ENCODE measurements at regions not wholly inside any gene's neighbourhood (a gene's known extent, or its start where the extent isn't known, plus 50 kb on each side); places are given as distances from the start of the nearest gene placed in this dataset.

GRCh38 chr11:106395716-106396349 lies 318.4 kb downstream of the AASDHPPT start:
- Histone ChIP-seq H3K79me2 (ENCODE audit: control insufficient read depth, insufficient read depth, low read length) (no peaks in the 10 kb centered on the region), H3K9ac (replicated peaks; ENCODE audit: extremely low read depth, insufficient read depth, low read length) (no peak overlapping the region), H3K4me3 (replicated peaks in 1 of 3; ENCODE audit: insufficient read depth in 1 of 3, low read depth in 1 of 3, low read length in 3 of 3) (no peak overlapping the region), H3K4me1 (ENCODE audit: control insufficient read depth, extremely low read depth, insufficient read depth, low read length) (peaks cover 3% of the 10 kb centered on the region), H4K20me1 (replicated peaks; ENCODE audit: control insufficient read depth, extremely low read depth, insufficient read depth, low read length) (no peaks in the 10 kb centered on the region), H3K36me3 (ENCODE audit: control insufficient read depth in 2 of 2, extremely low read depth in 1 of 2, insufficient read depth in 2 of 2, low read length in 2 of 2) (no peaks in the 10 kb centered on the region), H3K9me1 (replicated peaks; ENCODE audit: control insufficient read depth, extremely low read depth, insufficient read depth, low read length) (no peaks in the 10 kb centered on the region), H2AFZ (ENCODE audit: low read depth, low read length) (no peak overlapping the region), H3K9me3 (replicated peaks; ENCODE audit: control insufficient read depth, insufficient read depth, low read length) (peaks cover 2% of the 10 kb centered on the region), H3K27me3 (ENCODE audit: control insufficient read depth in 2 of 2, insufficient read depth in 2 of 2, low read length in 2 of 2) (no peaks in the 10 kb centered on the region), H3K27ac (ENCODE audit: insufficient read depth, low read depth, low read length) (no peak overlapping the region), H3K4me2 (ENCODE audit: insufficient read depth, low read length) (no peak overlapping the region)
- FAIRE-seq = no peak
- no TSS peak for BruUV-seq (replicated peaks)
- dilution Hi-C loops (cut with MboI; ENCODE audit: extremely low pct_ligation_motif_present, low sequenced_read_pairs) = no loop called here
- TF ChIP-seq EZH2 (IDR thresholded peaks at IDR 0.05; ENCODE audit: borderline replicate concordance, low read depth, low read length, severe bottlenecking) (no peak), MYC (IDR thresholded peaks at IDR 0.05; ENCODE audit: low read depth, low read length) (no peak), CTCF (IDR thresholded peaks at IDR 0.05; ENCODE audit: extremely low read depth in 1 of 2, insufficient read depth in 1 of 2, low read depth in 1 of 2, low read length in 2 of 2) (no peak)
- DNase-seq (ENCODE audit: low read depth, low spot score) = no peak
- ChIA-PET CTCF (no interaction called here), POLR2A (no interaction called here)
- intact Hi-C loops (cut with micrococcal nuclease) = no loop called here

- no peaks in the 10 kb centered on the region for H3K36me3 ChIP-seq (ENCODE audit: control insufficient read depth in 2 of 2, extremely low read depth in 1 of 2, insufficient read depth in 2 of 2, low read length in 2 of 2)
- CTCF ChIA-PET = no interaction called here
Measured at GRCh38 chr11:106397787-106398501, 320.5 kb downstream of the AASDHPPT start.

More at GRCh38 chr11:106397787-106398501, 320.5 kb downstream of the AASDHPPT start:
- DNase-seq (ENCODE audit: low read depth, low spot score) (no peak), FAIRE-seq (no peak)
- Histone ChIP-seq H3K27me3 (ENCODE audit: control insufficient read depth in 2 of 2, insufficient read depth in 2 of 2, low read length in 2 of 2) (no peaks in the 10 kb centered on the region), H3K27ac (ENCODE audit: insufficient read depth, low read depth, low read length) (no peak overlapping the region), H2AFZ (ENCODE audit: low read depth, low read length) (no peak overlapping the region), H3K9ac (replicated peaks; ENCODE audit: extremely low read depth, insufficient read depth, low read length) (no peak overlapping the region), H4K20me1 (replicated peaks; ENCODE audit: control insufficient read depth, extremely low read depth, insufficient read depth, low read length) (no peaks in the 10 kb centered on the region), H3K4me2 (ENCODE audit: insufficient read depth, low read length) (no peak overlapping the region), H3K9me3 (replicated peaks; ENCODE audit: control insufficient read depth, insufficient read depth, low read length) (peaks cover 2% of the 10 kb centered on the region), H3K4me1 (ENCODE audit: control insufficient read depth, extremely low read depth, insufficient read depth, low read length) (no peaks in the 10 kb centered on the region), H3K9me1 (replicated peaks; ENCODE audit: control insufficient read depth, extremely low read depth, insufficient read depth, low read length) (no peaks in the 10 kb centered on the region), H3K4me3 (replicated peaks in 1 of 3; ENCODE audit: insufficient read depth in 1 of 3, low read depth in 1 of 3, low read length in 3 of 3) (no peak overlapping the region), H3K79me2 (ENCODE audit: control insufficient read depth, insufficient read depth, low read length) (no peaks in the 10 kb centered on the region)
- intact Hi-C loops (cut with micrococcal nuclease) = no loop called here
- POLR2A ChIA-PET = no interaction called here
- BruUV-seq (replicated peaks) = no TSS peak
- no peak for TF ChIP-seq GATA2 (IDR thresholded peaks at IDR 0.05; ENCODE audit: insufficient read depth, insufficient read length, low read depth, low read length)
- no peak for TF ChIP-seq EZH2 (IDR thresholded peaks at IDR 0.05; ENCODE audit: borderline replicate concordance, low read depth, low read length, severe bottlenecking)
- no peak for TF ChIP-seq MAX (IDR thresholded peaks at IDR 0.05; ENCODE audit: insufficient read depth, insufficient read length)
- TF ChIP-seq FOS (IDR thresholded peaks at IDR 0.05; ENCODE audit: borderline replicate concordance, insufficient read depth, low read length) = no peak
- no peak for TF ChIP-seq CTCF (IDR thresholded peaks at IDR 0.05; ENCODE audit: extremely low read depth in 1 of 2, insufficient read depth in 1 of 2, low read depth in 1 of 2, low read length in 2 of 2)
- TF ChIP-seq MYC (IDR thresholded peaks at IDR 0.05; ENCODE audit: low read depth, low read length) = no peak
- no peak for TF ChIP-seq JUN (IDR thresholded peaks at IDR 0.05; ENCODE audit: borderline replicate concordance, insufficient read depth, insufficient read length, low read depth)
- no peak for TF ChIP-seq POLR2AphosphoS5 (IDR thresholded peaks at IDR 0.05; ENCODE audit: insufficient read depth, low read depth, low read length)
- no peak for TF ChIP-seq POLR2A (IDR thresholded peaks at IDR 0.05; ENCODE audit: low read depth, low read length)
- dilution Hi-C loops (cut with MboI; ENCODE audit: extremely low pct_ligation_motif_present, low sequenced_read_pairs) = no loop called here

All from endothelial cell of umbilical vein (primary cell).